OCI-M2 (cell line): ENCODE measurements at regions not wholly inside any gene's neighbourhood (a gene's known extent, or its start where the extent isn't known, plus 50 kb on each side); places are given as distances from the start of the nearest gene placed in this dataset.
"Not testable (repeated sequence)": the region's sequence is repeated elsewhere in the genome, so short reads cannot be mapped to it uniquely, and the experiment has no call there.

Experiments
- DNase-seq: peaks from one replicate; lab custom pipeline; 2025; ENCODE audit not compliant: unreplicated experiment; lab: John Stamatoyannopoulos, UW

DNA sequence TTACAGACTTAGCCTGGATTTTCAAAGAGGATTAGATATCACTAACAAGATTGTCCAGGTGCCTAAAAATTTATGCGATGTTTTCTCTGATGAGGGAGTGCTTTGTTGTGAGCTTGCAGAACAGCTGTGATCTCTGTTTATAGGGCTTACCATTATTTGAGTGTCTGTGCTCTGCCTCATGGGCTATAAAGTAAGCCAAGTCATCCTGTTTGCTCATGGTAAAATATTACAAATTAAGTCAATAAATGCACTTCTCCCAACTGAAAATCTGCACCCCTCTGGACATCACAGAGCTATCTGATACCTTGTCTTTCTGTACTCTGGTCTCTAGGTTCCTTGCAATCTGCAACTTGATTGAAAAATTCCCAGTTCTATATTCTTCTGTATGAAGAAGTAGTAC lies 293.4 kb upstream of the ACTBL2 start:
- DNase-seq = no peak

GRCh38 chr5:57774439-57774838 lies 291.8 kb upstream of the ACTBL2 start:
- DNase-seq = no peak

DNA sequence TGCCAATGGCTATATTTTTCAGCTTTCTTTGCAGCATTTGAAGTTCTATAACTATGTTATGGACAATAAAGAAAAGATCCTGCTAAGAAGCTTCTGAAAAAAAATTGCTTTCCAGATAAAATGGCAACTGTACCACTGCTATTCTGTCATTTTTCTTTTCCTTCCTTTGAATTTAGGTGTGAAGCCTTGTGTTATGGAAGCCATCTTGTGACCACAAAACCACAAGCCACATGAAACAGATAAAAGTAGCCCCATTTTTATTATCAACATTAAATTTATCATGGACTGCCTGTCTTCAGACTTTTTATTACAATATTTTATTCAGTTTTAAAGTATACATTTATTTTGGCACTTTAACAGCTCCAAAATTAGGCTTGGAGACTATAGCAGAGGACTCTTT lies 289.9 kb upstream of the ACTBL2 start:
- DNase-seq = no peak

DNA sequence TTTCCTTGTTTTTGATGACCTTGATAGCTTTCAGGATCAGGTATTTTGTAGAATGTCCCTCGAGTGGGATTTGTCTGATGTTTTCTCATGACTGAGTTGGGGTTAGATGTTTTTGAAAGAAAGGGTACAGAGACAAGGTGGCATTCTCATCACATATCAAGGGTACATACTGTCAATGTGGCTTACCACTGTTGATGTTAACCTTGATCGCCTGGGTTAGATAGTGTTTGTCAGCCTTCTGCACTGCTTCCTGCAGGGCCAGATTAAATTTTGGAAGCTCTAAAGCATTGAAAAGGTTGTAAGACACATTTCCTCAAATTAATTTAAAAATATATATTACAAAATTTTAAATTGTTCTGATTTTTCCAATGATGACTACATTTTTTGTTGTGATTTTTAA lies 287.4 kb upstream of the ACTBL2 start:
- DNase-seq = no peak

DNA sequence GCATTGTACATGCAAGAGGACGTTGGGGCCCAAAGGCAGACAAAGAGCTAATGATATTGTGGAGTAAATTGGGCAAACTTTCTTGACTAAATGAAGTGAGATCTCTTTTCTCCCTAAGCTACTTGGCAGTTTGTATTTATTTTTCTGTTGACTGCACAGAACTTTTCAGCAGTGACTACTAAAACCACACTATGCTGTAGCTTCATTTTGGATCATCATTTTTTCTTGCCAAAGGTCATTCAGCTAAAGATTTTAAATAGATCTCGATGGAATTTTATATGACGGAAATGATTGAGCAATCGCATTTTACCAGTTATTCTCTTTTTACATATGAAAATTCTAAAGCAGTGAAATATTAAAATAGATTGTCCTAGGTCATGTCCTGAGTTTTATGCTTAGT lies 286.1 kb upstream of the ACTBL2 start:
- no peak for DNase-seq

DNA sequence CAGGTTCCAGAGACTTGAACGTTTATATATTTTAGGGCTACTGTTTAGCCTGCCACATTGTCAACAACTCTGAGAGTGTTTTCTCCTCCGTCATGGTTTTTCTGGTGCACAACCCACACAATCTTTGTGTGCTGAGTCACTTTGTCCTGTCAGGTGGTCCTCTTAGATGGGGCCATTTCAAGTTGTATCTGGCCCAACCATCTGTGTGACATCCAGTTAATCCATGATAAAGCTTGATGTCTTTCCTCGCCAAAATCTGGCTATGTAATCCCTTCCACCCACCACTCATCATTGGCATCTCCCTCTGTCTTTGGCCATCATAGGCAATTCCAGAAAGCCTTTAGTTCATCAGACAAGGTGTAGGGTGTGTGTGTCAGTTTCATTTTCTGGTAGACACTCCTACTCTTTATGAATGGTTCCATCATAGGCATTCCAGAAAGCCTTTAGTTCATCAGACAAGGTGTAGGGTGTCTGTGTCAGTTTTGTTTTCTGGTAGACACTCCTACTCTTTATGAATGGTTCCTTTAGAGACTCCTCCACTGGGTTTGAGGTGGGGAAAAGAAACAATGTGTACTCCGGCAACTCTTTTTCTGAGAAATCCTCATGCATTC lies 282.0 kb upstream of the ACTBL2 start:
- DNase-seq = no peak

DNA sequence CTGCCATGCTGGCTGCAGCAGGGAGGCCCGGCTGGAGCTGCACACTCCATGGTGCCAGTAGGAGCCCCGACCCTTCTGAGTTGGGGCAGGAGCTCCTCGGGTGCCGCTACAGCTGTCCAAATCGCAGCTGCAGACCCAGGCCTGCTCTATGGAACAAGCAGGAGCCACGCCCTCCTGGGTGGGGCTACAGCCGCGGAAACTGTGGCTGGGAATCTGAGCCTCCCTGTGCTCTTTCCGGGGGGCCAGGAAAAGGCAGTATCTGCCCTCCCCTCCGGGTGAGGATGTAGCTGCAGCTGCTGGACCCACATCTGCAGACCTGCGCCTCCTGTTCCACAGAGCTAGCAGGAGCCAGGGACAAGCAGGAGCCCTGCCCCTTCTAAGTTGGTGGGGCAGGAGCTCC lies 278.9 kb upstream of the ACTBL2 start:
- no peak for DNase-seq

- DNase-seq = no peak
These were observed 272.0 kb upstream of the ACTBL2 start for GRCh38 chr5:57754616-57755015.

DNA sequence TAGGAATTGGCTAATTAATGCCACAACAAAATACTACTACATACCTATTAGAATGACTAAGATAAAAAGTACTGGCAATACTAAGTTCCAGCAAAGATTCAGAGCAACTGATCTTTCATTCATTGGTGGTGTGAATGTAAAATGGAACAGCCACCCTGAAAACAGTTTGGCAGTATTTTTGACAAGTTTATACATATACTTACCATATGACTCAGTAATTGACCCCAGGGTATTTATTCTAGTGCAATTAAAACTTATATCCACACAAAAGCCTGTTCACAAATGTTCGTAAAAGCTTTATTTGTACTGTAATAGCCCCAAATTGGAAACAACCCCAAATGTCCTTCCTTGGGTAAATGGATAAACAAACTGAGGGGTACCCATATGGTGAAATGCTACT lies 270.8 kb upstream of the ACTBL2 start:
- DNase-seq = no peak

DNA sequence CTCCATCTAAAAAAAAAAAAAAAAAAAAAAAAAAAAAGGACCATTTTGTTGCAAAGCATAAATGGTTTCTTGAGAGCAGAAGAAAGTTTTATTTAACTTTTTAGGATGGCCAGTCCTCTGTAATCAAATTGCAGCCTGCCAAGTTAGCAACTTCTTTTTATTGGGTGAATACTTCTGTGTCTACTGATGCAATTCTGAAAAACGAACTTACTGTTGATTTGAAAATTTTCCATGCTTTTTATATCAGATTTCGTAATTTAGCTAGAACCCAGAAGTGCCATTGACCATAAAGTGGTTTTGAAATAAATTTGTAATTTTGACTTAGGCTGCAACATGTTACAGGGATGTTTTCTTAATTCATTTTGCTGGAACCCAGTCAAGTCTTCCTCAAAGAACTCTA lies 269.1 kb upstream of the ACTBL2 start:
- no peak for DNase-seq

GRCh38 chr5:57750891-57751290 lies 268.3 kb upstream of the ACTBL2 start:
- DNase-seq = no peak

DNA sequence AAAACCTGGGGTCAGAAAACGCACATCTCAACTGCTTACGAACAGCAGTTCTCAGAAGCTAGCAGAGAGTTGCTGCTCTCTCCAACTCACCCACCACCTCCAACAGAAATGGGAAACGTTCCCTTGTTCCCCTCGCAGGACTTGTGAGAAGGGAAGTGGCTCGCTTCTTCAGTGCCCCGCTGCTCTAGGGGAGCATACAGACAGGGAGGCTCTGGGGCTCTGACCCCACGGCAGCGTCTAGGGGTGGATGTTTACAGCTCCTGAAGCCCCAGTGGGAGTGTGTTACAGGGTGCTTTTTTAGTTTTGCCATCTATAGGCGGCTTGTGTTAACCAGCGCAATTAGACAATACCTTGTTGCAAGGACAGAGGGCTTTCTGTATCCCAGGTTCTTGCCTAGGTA lies 267.7 kb upstream of the ACTBL2 start:
- no peak for DNase-seq

DNA sequence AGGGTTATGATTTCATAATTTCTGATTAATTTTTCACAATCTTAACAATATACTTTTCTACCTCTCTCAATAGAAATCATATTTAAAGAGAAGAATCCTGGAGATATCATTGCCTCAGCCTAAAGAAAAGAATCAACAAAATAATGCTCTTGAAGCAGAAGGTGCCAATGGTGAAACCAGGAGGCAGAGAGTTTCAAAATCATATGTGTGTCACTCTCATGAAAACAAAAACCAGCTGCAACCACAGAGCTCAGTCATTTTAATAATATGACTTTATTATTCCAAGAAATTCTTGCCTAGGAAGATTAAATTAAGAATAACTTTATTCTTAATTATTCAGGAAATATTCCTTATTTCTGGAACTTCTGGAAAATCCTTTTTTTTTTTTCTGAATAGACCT lies 266.8 kb upstream of the ACTBL2 start:
- no peak for DNase-seq

DNA sequence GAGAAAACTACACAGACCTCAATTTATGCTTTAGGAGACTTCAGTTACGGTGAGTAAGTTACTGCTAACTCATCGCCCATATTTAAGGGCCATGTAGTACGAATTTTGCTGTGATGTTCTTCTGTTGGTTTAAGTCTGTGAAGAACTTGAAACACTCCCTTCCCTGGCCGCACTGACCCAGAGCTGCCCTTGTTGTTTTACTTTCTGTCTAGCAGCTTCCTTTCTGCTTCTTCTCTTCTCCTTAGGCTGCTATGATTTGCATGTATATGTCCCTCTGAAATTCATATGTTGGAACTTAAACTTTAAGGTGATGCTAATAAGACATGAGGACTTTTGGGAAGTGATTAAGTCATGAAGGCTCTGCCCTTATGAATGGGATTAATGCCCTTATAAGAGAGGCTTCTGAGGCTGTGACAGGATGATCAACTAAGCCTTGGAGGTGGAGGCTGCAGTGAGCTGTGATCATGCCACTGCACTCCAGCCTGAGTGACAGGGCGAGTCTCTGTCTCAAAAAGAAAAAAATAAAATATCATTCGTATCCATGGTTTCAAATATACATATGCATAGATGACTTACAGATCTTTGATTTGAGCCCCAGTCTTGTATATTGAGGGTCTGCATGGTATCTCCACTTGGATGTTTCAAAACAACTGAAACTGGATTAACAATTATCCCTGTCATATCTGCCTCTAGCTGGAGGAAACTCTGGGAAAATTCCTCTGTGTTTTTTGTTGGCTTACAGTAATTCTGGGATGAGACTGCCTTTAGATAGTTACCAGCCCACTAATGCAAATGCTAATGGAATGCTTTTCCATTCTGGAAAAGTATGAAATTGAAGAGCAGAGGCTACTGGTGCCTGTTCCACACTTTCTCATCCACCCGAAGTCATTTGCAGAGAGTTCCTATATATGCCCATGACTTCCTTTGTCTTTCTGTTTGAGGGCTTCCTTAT lies 263.4 kb upstream of the ACTBL2 start:
- DNase-seq = no peak

GRCh38 chr5:57745029-57745428 lies 262.4 kb upstream of the ACTBL2 start:
- no peak for DNase-seq

DNA sequence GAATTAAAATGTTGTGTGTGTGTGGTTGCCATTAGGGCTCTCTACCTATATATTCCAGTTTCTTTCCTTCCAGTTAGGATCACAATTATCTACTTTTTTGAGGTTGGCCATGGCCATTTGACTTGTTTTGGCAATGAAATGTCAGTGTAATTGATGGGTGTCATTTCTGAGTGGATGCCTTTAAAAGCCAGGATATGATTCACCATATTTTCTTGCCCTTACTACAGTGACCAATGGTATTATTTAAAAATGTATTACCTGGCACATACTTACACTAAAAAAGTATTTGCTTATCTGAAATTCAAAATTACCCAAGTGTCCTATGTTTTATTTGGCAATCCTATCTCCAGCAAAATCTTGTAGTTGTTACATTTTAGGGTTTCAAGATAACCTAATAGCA lies 258.7 kb upstream of the ACTBL2 start:
- DNase-seq = no peak

DNA sequence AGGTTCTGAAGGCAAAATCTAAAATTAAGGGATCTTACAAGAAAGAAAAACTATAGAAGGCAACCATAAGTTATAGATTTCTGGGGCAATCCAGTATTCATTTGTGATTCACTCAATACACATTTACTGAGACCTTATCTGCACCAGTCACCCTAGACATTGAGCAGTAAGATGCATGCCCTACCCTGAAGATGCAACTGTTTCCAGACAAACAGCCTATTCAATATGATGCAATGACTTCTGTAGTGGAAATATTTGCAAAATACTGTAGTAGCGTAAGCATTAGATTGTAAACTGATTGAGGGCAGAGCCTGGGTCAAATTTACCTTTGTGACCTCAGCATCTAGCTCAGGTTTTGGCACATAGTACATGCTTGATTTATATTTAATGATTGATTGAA lies 256.2 kb upstream of the ACTBL2 start:
- no peak for DNase-seq

DNA sequence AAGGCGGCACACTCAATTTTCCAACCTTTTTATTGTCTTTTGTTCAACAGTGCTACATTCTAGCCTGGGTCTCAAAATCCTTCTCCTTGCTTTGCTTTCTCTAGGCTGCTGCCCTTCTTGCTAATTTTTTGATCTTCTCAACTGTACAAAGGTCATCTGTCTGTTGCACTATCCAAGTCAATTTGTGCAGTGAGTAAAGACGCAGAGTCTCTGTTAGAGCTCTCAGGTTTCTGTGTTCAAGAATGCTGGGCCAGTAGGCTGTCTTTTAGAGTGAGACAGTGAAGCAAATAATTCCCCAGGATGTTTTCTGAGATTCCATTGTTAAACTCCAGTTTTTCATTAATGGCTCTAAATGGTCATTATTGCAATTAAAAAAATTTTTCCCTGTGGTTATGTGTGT lies 255.7 kb upstream of the ACTBL2 start:
- no peak for DNase-seq

GRCh38 chr5:57736716-57737115 lies 254.1 kb upstream of the ACTBL2 start:
- DNase-seq = no peak

GRCh38 chr5:57735279-57736153 lies 252.9 kb upstream of the ACTBL2 start:
- not testable (repeated sequence) for DNase-seq

DNA sequence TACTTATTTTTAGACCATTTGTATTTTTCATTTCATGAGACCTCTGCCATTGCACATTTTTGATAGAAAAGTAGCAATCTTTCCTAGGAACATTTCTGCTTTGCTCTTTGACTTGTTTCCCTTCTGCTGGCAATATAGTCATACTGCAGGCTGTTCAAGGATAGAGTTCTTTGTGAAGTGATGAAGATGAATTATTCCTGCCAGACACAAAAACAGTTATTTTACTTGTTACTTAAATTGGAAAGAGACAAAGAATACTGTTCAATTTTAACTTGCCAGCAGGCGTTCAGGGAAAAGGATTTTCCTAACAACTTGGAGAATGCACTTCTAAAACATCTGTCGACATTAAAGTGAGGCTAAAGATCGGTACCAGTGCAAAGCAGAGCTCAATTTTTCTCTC lies 251.7 kb upstream of the ACTBL2 start:
- no peak for DNase-seq

DNA sequence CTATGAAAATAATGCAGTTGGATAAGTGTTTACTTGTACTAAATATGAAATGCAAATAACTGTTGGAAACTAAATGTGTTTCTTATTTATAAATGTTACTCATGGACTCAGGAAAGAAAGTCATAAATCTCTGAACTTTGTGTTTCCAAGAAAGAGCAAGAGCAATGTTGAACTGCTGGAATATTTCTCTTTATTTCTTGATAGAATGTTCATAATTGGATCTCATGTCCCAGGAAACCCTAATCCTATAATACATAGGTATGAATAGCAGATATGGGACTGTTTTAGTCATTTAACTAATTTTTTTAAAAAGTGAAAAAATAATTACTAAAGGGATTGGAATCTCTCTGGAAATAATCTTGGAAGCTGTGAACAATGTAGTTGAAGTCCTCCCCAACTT lies 245.0 kb upstream of the ACTBL2 start:
- DNase-seq = no peak
